Retinal pigment epithelial cell (primary cell): ENCODE measurements at regions not wholly inside any gene's neighbourhood (a gene's known extent, or its start where the extent isn't known, plus 50 kb on each side); places are given as distances from the start of the nearest gene placed in this dataset.

Source experiments
- DNase-seq: peaks from one replicate; pipeline ENCODE4 v3.0.0-alpha.2; 2010; ENCODE audit warnings: low read depth
- H3K4me3 ChIP-seq: 2 replicates; pipeline ENCODE4 v1.5.1; 2011; ENCODE audit warnings: mild to moderate bottlenecking, low read length, control low read depth, moderate library complexity
- TF ChIP-seq, protein P1 (sequence below): conservative IDR thresholded peaks from 2 replicates; pipeline ENCODE4 v1.5.1; 2011; ENCODE audit warnings: low read depth, low read length, control low read depth, inconsistent platforms

DNA sequence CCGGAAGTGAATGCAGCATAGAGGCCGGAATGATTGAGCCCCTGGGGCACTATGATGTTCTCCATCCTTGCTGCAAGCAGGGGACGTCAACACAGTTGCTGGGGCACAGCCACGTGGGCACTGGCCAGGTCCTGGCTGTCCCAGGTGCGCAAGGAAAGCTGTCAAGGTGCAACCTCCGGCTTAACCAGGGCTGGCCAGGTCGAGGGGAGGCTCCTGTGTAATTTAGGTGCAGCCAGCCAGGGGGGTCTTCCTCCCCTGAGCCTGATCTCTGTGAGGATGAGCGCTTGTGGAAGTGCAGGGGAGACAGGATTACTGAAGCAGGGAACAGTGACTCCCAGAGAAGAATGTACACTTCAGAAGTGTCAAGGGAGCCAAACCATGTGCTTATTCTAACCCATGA lies 852.8 kb upstream of the TMEM132C start:
- TF ChIP-seq, protein P1, sequence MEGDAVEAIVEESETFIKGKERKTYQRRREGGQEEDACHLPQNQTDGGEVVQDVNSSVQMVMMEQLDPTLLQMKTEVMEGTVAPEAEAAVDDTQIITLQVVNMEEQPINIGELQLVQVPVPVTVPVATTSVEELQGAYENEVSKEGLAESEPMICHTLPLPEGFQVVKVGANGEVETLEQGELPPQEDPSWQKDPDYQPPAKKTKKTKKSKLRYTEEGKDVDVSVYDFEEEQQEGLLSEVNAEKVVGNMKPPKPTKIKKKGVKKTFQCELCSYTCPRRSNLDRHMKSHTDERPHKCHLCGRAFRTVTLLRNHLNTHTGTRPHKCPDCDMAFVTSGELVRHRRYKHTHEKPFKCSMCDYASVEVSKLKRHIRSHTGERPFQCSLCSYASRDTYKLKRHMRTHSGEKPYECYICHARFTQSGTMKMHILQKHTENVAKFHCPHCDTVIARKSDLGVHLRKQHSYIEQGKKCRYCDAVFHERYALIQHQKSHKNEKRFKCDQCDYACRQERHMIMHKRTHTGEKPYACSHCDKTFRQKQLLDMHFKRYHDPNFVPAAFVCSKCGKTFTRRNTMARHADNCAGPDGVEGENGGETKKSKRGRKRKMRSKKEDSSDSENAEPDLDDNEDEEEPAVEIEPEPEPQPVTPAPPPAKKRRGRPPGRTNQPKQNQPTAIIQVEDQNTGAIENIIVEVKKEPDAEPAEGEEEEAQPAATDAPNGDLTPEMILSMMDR = no peak
- DNase-seq = no peak
- no peak overlapping the region for H3K4me3 ChIP-seq

DNA sequence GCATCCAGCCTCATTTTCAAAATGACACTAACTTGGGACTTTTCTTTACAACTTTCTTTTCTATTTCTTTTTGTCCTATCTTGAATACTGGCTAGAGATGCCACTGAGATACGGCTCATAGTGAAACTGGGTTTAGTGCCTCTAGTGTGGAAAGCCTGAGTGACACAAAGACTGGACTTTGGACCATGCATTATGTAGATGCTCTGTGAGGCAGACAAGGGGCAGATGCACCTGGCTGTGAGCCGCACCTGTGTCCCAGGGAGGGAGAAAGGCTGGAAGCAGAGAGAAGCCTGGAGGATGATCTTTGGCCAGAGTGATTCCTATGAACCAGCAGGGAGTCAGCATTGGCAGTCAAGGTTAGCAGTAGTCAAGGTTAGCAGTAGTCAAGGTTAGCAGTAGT lies 852.3 kb upstream of the TMEM132C start:
- TF ChIP-seq, protein P1 = no peak
- no peak for DNase-seq
- no peak overlapping the region for H3K4me3 ChIP-seq

DNA sequence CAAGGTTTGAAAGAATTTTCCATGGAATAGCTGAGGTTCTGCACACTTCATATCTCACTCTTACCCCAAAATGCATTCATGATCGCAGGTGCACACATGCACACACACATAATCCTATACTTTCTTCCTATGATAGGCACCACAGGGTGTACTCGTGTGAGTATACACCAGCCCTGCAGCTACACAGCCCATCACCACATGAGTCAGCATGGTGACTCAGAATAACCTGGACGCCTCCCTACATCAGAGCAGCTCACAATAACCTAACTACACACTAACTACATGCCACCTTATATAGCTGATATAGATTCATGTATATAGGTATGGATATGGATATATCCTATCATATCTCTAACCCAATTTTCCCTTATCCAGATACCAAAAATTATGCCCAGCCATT lies 850.2 kb upstream of the TMEM132C start:
- no peak overlapping the region for H3K4me3 ChIP-seq
- TF ChIP-seq, protein P1 = no peak
- DNase-seq = no peak

DNA sequence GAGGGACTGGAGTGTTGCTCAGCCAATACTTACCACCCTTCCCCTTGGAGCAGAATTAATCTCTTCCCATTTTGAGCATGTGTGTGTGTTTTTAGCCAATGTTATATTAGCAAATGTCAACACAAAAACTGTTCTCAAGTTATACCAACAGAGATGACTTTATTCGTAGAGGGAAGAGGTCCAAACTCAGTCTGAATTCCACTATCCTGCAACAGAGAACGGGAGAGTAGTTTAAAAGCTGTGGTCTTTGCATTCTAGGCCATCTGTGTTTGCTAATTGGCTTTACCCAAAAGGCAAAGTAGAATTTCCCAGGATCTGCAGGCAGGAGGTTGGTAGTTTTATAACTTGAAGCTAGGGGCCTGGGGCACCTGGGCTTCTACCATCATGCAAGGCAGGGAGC lies 847.9 kb upstream of the TMEM132C start:
- no peak overlapping the region for H3K4me3 ChIP-seq
- no peak for DNase-seq
- TF ChIP-seq, protein P1 = no peak

DNA sequence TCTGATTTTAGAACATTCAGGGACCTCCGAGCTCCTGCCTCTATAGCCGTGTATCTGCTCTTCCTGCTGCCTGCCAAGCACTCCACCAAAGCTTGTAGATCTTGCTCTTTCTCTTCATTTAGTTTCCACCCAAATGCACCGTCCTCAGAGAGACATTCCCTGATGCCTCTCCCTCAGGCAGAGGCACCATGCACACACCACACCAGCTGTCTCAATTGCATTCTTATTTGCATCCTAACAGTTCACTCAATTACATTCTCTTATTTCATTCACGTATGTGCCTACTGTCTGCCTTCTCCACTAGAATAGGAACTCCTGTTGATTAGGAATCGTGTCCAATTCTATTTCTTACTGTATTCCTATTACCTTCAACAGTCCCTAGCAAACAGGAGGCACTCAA lies 845.4 kb upstream of the TMEM132C start:
- DNase-seq = no peak
- H3K4me3 ChIP-seq = no peak overlapping the region
- TF ChIP-seq, protein P1 = no peak

DNA sequence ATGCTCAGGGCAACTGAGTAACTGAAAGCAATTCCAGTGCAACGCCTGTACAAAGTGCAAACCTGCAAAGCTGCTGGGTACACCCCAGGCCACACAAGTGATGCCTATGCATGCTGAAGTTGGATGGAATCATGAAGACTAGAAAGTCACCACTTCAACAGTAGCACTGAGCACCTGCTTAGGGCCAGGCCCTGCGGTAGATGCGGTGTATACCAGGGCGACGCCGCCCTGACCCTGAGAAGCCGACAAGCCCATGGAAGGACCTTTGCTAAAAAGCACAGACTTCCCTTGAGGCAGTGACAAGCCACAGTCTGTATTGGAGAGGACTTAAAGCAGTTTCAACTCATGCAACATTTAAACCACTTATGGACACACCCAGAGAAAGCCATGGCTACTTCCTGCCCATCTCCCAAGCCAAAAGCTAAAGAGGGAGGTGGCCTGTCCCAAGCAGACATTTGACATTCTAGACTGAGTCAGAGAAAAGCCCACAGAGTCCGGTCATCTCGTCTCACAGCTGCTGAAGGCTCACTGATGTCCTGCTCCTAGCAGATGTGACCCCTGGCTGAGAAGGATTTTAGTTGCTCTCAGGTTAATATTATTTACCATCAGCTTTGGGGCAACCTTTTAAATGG lies 843.9 kb upstream of the TMEM132C start:
- H3K4me3 ChIP-seq = no peak overlapping the region
- no peak for DNase-seq
- TF ChIP-seq, protein P1 = no peak

DNA sequence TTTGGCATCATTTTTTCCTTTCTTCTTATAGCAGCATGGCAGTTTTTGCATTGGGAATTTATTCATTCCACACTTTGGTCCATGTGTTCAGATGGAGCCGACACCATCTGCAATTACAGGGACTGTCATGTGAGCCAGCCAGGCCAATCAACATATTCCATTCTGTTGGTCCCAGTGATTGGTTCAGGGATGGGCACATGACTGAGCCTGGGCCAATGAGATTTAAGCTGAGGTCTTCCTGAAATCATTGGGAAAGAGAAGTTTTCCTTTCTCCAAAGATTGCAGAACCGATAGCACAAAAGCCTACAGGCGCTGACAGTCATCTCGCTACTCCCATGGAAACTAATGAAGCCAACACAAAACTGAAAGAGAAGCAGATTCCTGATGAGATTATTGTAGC lies 841.5 kb upstream of the TMEM132C start:
- TF ChIP-seq, protein P1 = no peak
- no peak overlapping the region for H3K4me3 ChIP-seq
- no peak for DNase-seq
